ENCODE measurements at regions not wholly inside any gene's neighbourhood (a gene's known extent, or its start where the extent isn't known, plus 50 kb on each side); places are given as distances from the start of the nearest gene placed in this dataset.

- no peak for TF ChIP-seq CTCF (IDR thresholded peaks at IDR 0.05; ENCODE audit: extremely low read depth, missing control alignments)
- no peak for DNase-seq (ENCODE audit: low spot score)
Measured at GRCh38 chr2:120976501-120977307, 241.0 kb downstream of the GLI2 start.

GRCh38 chr2:120977582-120978358, 242.1 kb downstream of the GLI2 start:
- TF ChIP-seq CTCF (IDR thresholded peaks at IDR 0.05; ENCODE audit: extremely low read depth, missing control alignments), result no peak
- DNase-seq (ENCODE audit: low spot score), result no peak

- TF ChIP-seq CTCF (IDR thresholded peaks at IDR 0.05; ENCODE audit: extremely low read depth, missing control alignments), result no peak
Measured at GRCh38 chr2:120978359-120979050, 242.8 kb downstream of the GLI2 start.

GRCh38 chr2:120979398-120979797, 243.7 kb downstream of the GLI2 start:
- TF ChIP-seq CTCF (IDR thresholded peaks at IDR 0.05; ENCODE audit: extremely low read depth, missing control alignments), result no peak
- DNase-seq (ENCODE audit: low spot score), result no peak

More at GRCh38 chr2:120978359-120979050, 242.8 kb downstream of the GLI2 start:
- DNase-seq (ENCODE audit: low spot score), result no peak

GRCh38 chr2:120979921-120980320, 244.3 kb downstream of the GLI2 start:
- no peak for TF ChIP-seq CTCF (IDR thresholded peaks at IDR 0.05; ENCODE audit: extremely low read depth, missing control alignments)
- no peak for DNase-seq (ENCODE audit: low spot score)

- no peak for TF ChIP-seq CTCF (IDR thresholded peaks at IDR 0.05; ENCODE audit: extremely low read depth, missing control alignments)
- DNase-seq (ENCODE audit: low spot score), result no peak
Measured at GRCh38 chr2:120981443-120981842, 245.8 kb downstream of the GLI2 start.

- no peak for TF ChIP-seq CTCF (IDR thresholded peaks at IDR 0.05; ENCODE audit: extremely low read depth, missing control alignments)
Measured at GRCh38 chr2:120982598-120982997, 246.9 kb downstream of the GLI2 start.

More at GRCh38 chr2:120982598-120982997, 246.9 kb downstream of the GLI2 start:
- DNase-seq (ENCODE audit: low spot score), result no peak

All from GM20000 (cell line).